ENCODE measurements at regions not wholly inside any gene's neighbourhood (a gene's known extent, or its start where the extent isn't known, plus 50 kb on each side); places are given as distances from the start of the nearest gene placed in this dataset.

DNA sequence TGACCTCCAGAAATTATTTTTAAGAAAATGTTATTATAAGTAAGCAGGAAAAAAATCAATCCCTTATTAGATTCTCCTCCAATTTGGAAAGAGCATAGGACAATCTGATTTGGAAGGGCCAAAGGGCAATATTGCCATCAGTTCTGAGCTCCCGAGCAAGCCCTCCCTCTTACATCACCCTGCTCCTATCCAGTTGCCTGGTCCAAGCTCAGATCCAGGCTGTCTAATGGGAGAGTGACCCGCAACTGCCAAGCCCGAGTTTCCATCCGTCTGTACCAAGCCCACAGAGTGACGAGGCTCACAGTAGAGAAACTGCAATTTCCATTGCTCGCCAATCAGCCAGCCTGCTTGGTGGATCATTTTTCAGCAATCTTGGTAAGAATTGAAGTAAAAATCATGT lies 187.7 kb downstream of the MEX3B start:
- Mint-ChIP-seq H3K27ac (no peak overlapping the region), H3K9me3 (ENCODE audit: low read depth) (peaks cover 6% of the 10 kb centered on the region), H3K27me3 (no peaks in the 10 kb centered on the region), H3K36me3 (ENCODE audit: insufficient read depth) (peaks cover 11% of the 10 kb centered on the region), H3K4me1 (ENCODE audit: low read depth) (peaks cover 29% of the 10 kb centered on the region), H3K4me3 (ENCODE audit: low read depth) (no peak overlapping the region)
- DNase-seq (ENCODE audit: low spot score, unreplicated experiment), result no peak
- TF ChIP-seq, protein P1, sequence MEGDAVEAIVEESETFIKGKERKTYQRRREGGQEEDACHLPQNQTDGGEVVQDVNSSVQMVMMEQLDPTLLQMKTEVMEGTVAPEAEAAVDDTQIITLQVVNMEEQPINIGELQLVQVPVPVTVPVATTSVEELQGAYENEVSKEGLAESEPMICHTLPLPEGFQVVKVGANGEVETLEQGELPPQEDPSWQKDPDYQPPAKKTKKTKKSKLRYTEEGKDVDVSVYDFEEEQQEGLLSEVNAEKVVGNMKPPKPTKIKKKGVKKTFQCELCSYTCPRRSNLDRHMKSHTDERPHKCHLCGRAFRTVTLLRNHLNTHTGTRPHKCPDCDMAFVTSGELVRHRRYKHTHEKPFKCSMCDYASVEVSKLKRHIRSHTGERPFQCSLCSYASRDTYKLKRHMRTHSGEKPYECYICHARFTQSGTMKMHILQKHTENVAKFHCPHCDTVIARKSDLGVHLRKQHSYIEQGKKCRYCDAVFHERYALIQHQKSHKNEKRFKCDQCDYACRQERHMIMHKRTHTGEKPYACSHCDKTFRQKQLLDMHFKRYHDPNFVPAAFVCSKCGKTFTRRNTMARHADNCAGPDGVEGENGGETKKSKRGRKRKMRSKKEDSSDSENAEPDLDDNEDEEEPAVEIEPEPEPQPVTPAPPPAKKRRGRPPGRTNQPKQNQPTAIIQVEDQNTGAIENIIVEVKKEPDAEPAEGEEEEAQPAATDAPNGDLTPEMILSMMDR (IDR thresholded peaks at IDR 0.05; ENCODE audit: unreplicated experiment), result no peak

DNA sequence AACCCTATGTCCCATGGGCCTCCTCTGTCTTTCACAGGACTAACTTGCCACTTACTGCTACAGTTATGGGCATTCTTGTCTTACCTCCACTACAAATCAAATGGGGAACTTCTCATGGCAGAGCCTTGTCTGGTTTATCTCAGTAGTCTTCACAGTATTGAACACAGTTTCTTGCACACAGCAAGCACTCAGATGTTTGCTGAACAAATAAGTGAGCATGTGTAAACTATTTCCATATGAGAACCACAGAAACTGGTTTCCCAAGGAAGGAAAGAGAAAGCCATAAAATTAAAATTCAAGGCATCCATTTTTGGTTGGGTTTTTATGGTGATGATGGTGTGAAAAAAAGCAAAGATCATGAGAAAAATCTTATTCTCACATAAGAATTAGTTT lies 189.2 kb downstream of the MEX3B start:
- no peak overlapping the region for H3K4me3 Mint-ChIP-seq (ENCODE audit: low read depth)
- peaks cover 27% of the 10 kb centered on the region for H3K4me1 Mint-ChIP-seq (ENCODE audit: low read depth)
- H3K27ac Mint-ChIP-seq, result peak overlapping the region; percentile 22
- no peaks in the 10 kb centered on the region for H3K27me3 Mint-ChIP-seq
- no peak for DNase-seq (ENCODE audit: low spot score, unreplicated experiment)
- TF ChIP-seq, protein P1 (IDR thresholded peaks at IDR 0.05; ENCODE audit: unreplicated experiment), result no peak
- peaks cover 6% of the 10 kb centered on the region for H3K9me3 Mint-ChIP-seq (ENCODE audit: low read depth)
- H3K36me3 Mint-ChIP-seq (ENCODE audit: insufficient read depth), result peaks cover 12% of the 10 kb centered on the region

DNA sequence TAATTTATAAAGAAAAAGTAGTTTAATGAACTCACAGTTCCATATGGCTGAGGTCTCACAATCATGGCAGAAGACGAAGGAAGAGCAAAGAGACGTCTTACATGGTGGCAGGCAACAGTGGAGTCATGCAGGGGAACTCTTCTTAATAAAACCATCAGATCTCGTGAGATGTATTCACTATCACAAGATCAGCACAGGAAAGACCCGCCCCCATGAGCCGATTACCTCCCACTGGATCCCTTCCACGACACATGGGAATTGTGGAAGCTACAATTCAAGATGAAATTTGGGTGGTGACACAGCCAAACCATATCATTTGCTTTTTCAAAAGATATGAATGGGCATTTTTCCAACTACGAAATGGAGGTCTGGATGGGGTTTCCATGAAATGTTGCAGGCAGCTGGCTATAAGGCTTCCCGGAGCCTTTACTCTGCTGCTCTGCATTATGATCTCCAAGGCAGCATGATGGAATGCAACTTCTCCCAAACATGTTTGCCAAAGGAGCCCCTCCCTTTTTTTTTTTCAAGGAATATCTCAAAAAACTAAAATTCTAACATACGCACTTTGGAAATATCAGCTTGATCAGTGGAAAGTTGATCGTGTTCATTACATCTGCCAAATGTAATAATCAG lies 189.7 kb downstream of the MEX3B start:
- Mint-ChIP-seq H3K27ac (no peak overlapping the region), H3K27me3 (no peaks in the 10 kb centered on the region), H3K4me3 (ENCODE audit: low read depth) (no peak overlapping the region), H3K4me1 (ENCODE audit: low read depth) (peaks cover 27% of the 10 kb centered on the region), H3K36me3 (ENCODE audit: insufficient read depth) (peaks cover 13% of the 10 kb centered on the region), H3K9me3 (ENCODE audit: low read depth) (peaks cover 6% of the 10 kb centered on the region)
- TF ChIP-seq, protein P1 (IDR thresholded peaks at IDR 0.05; ENCODE audit: unreplicated experiment), result no peak
- DNase-seq (ENCODE audit: low spot score, unreplicated experiment), result no peak

DNA sequence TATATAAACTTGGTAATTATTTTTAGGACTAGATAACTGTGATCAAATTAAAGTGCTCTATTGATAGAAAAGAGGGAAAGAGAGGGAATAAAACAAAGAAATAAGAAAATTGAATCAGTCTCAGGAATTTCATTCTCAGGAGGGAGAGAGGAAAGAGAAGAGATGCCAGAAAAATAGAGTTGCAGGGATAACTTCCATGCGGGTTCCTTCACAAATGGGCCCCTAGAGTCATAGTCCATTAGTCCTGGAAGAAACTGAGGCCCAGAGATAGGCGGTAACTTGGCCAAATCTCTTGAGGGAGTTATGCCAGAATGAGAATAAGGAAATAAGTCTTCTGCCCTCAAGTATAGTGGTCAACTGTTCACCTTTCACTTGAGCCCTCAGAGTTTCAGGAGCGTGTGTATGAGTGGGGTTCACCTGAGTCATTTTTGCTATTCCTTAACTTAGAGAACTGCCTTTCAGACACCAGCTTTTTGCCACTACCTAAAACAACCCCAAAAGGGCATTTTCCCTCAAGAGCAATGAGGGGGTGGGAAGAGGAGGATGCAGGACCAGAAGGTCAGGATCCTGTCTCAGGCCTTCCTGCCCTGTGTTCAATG lies 192.6 kb downstream of the MEX3B start:
- TF ChIP-seq, protein P1 (IDR thresholded peaks at IDR 0.05; ENCODE audit: unreplicated experiment), result no peak
- Mint-ChIP-seq H3K9me3 (ENCODE audit: low read depth) (peaks cover 6% of the 10 kb centered on the region), H3K4me1 (ENCODE audit: low read depth) (peaks cover 11% of the 10 kb centered on the region), H3K4me3 (ENCODE audit: low read depth) (no peak overlapping the region), H3K27ac (no peak overlapping the region), H3K36me3 (ENCODE audit: insufficient read depth) (peaks cover 10% of the 10 kb centered on the region), H3K27me3 (no peaks in the 10 kb centered on the region)
- DNase-seq (ENCODE audit: low spot score, unreplicated experiment), result no peak

DNA sequence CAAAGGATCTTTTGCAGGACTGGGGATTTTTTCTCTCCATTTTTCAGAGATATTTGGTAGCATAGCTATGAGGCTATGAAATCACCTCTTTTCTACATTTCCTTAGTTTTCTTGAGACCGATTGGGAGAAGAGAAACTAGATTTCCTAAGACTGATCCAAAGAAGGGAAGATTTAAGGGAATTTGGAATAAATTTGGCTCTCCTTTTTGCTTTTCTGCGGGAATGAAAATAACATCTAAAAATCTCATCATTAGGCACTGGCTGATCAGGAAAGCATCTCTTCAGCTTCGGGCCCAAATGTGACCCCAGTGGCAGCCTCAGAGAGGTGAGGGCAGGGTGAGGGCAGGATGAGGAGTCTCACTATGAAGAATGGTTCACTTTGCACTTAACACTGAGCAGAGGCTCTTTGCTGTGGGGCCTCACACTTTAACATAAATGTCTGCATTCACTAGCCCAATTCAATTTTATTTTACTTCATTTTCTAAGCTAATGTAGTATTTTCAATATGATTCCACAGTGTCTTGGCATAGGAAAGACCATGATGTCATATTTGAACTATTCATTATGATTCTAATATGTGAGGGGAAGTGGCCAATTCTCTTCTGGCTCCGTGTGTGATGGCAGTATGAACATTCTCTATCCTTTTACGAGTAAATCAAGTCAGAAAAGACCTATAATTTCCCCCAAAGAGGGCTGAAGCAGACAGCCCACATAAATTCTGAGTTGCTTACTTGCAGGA lies 193.2 kb downstream of the MEX3B start:
- Mint-ChIP-seq H3K27me3 (no peaks in the 10 kb centered on the region), H3K4me1 (ENCODE audit: low read depth) (peaks cover 9% of the 10 kb centered on the region), H3K36me3 (ENCODE audit: insufficient read depth) (peaks cover 10% of the 10 kb centered on the region), H3K27ac (no peak overlapping the region), H3K4me3 (ENCODE audit: low read depth) (no peak overlapping the region), H3K9me3 (ENCODE audit: low read depth) (peaks cover 6% of the 10 kb centered on the region)
- DNase-seq (ENCODE audit: low spot score, unreplicated experiment), result no peak
- TF ChIP-seq, protein P1 (IDR thresholded peaks at IDR 0.05; ENCODE audit: unreplicated experiment), result no peak
